HCT116 (cell line): ENCODE measurements at regions not wholly inside any gene's neighbourhood (a gene's known extent, or its start where the extent isn't known, plus 50 kb on each side); places are given as distances from the start of the nearest gene placed in this dataset.

Experiments
- ATAC-seq: fragments of 200-7000 bp; cut with Tn5 transposase; 2 replicates; pipeline ENCODE4 v1.9.1; 2020; ENCODE audit warnings: mild to moderate bottlenecking, moderate library complexity
- BruUV-seq: library from RNA; stranded (reverse); fragments of 400-500 nt; replicated peaks from 2 replicates; lab custom pipeline; 2021; lab: Mats Ljungman, UMichigan
- CTCF ChIA-PET: fragments of 300-600 bp; sonication (Branson Sonifier 250); formaldehyde crosslinking; loops from one replicate; lab custom pipeline; 2021; ENCODE audit warnings: antibody characterized with exemption; lab: Charles Lee
- POLR2A ChIA-PET: fragments of 300-600, 350-600 bp; sonication (Branson Sonifier 250); formaldehyde crosslinking; loops from one replicate; lab custom pipeline; 2021; ENCODE audit warnings: antibody characterized with exemption; lab: Charles Lee
- RAD21 ChIA-PET, 2 experiments: fragments of 300-600 bp; sonication (Branson Sonifier 250); formaldehyde crosslinking; loops; one replicate each; lab custom pipeline; 2023; ENCODE audit warnings: low total read pairs in 2 of 2; ENCODE audit not compliant: uncharacterized antibody in 2 of 2, unreplicated experiment in 2 of 2, low non-redundant PET in 1 of 2; lab: Charles Lee
- DNase-seq: peaks from one replicate; pipeline ENCODE4 v3.0.0-alpha.2; 2010; ENCODE audit warnings: low read depth, low spot score
- H2AFZ ChIP-seq: fragments of 200-600 bp; shearing (Covaris generic), sonication (generic); 2 replicates; pipeline ENCODE4 v1.6.1; 2017; ENCODE audit warnings: low read depth, mixed run types, mixed read lengths, antibody characterized with exemption, low read length; ENCODE audit not compliant: poor library complexity, severe bottlenecking
- H3K27ac ChIP-seq: 2 replicates; pipeline ENCODE4 v1.5.1; 2012; ENCODE audit warnings: low read depth, low read length
- H3K27me3 ChIP-seq: fragments of 200-600 bp; sonication (generic); 2 replicates; pipeline ENCODE4 v1.6.1; 2016; ENCODE audit warnings: mixed run types, low read length, mixed read lengths; ENCODE audit not compliant: insufficient read depth
- H3K36me3 ChIP-seq, 2 experiments: fragments of 200-500 bp in 1 of 2; fragments of 200-600 bp in 1 of 2; sonication (Bioruptor generic) in 1 of 2; sonication (generic) in 1 of 2; 2 replicates each; pipeline versions ENCODE4 v1.5.1 to v1.6.1; 2014 to 2016; ENCODE audit warnings: low read length in 2 of 2, inconsistent platforms in 1 of 2, mixed read lengths in 1 of 2, mixed run types in 1 of 2; ENCODE audit not compliant: insufficient read depth in 2 of 2, control insufficient read depth in 1 of 2
- H3K4me1 ChIP-seq, 2 experiments: fragments of 200-600 bp in 1 of 2; sonication (generic) in 1 of 2; 2 replicates each; pipeline versions ENCODE4 v1.5.1 to v1.6.1; 2012 to 2017; ENCODE audit warnings: low read length in 2 of 2, inconsistent platforms in 1 of 2, mild to moderate bottlenecking in 1 of 2, mixed read lengths in 1 of 2, mixed run types in 1 of 2, moderate library complexity in 1 of 2; ENCODE audit not compliant: insufficient read depth in 2 of 2, control insufficient read depth in 1 of 2
- H3K4me2 ChIP-seq: fragments of 200-600 bp; sonication (generic); 2 replicates; pipeline ENCODE4 v1.6.1; 2017; ENCODE audit warnings: mixed run types, low read length, mixed read lengths
- H3K4me3 ChIP-seq, 2 experiments: fragments of 200-600 bp in 1 of 2; sonication (generic) in 1 of 2; replicated peaks in 1 of 2; 2 replicates each; pipeline ENCODE4 v1.5.1; 2011 to 2016; ENCODE audit warnings: low read length in 2 of 2, control low read depth in 1 of 2, low read depth in 1 of 2, mild to moderate bottlenecking in 1 of 2, mixed read lengths in 1 of 2, mixed run types in 1 of 2
- H3K79me2 ChIP-seq: fragments of 200-600 bp; sonication (generic); 2 replicates; pipeline ENCODE4 v1.6.1; 2017; ENCODE audit warnings: mild to moderate bottlenecking, mixed run types, low read length, moderate library complexity, mixed read lengths; ENCODE audit not compliant: insufficient read depth
- H3K9ac ChIP-seq: fragments of 200-600 bp; sonication (generic); 2 replicates; pipeline ENCODE4 v1.6.1; 2016; ENCODE audit warnings: low read length, mixed read lengths
- H3K9me2 ChIP-seq: fragments of 200-600 bp; sonication (generic), shearing (Covaris generic); 2 replicates; pipeline ENCODE4 v1.6.1; 2017; ENCODE audit warnings: mixed run types, mild to moderate bottlenecking, moderate library complexity; ENCODE audit not compliant: insufficient read depth
- H3K9me3 ChIP-seq, 2 experiments: fragments of 200-500 bp in 1 of 2; fragments of 200-600 bp in 1 of 2; sonication (Bioruptor generic) in 1 of 2; sonication (generic) in 1 of 2; 2 replicates each; pipeline ENCODE4 v1.6.1; 2014 to 2017; ENCODE audit warnings: low read length in 2 of 2, mixed read lengths in 2 of 2, inconsistent platforms in 1 of 2, low read depth in 1 of 2, mild to moderate bottlenecking in 1 of 2, mixed run types in 1 of 2, moderate library complexity in 1 of 2; ENCODE audit not compliant: control insufficient read depth in 1 of 2, insufficient read depth in 1 of 2
- H4K20me1 ChIP-seq: fragments of 200-600 bp; sonication (generic), shearing (Covaris generic); 2 replicates; pipeline ENCODE4 v1.6.1; 2017; ENCODE audit warnings: mixed run types, mild to moderate bottlenecking, moderate library complexity; ENCODE audit not compliant: insufficient read depth
- CBX3 ChIP-seq: IDR thresholded peaks from 2 replicates; pipeline ENCODE4 v1.6.1; 2012; ENCODE audit warnings: low read depth
- CEBPB ChIP-seq: IDR thresholded peaks from 2 replicates; pipeline ENCODE4 v1.6.1; 2012; ENCODE audit warnings: low read depth
- CTCF ChIP-seq, 3 experiments: fragments of 200-600 bp in 1 of 3; sonication (generic) in 1 of 3; IDR thresholded peaks in 2 of 3; conservative IDR thresholded peaks in 1 of 3; 2 replicates each; pipeline ENCODE4 v1.5.1; 2012 to 2017; ENCODE audit warnings: low read depth in 2 of 3, low read length in 2 of 3, antibody characterized with exemption in 1 of 3, borderline replicate concordance in 1 of 3, control low read depth in 1 of 3, mild to moderate bottlenecking in 1 of 3, mixed read lengths in 1 of 3, mixed run types in 1 of 3, moderate library complexity in 1 of 3; ENCODE audit not compliant: insufficient read depth in 1 of 3
- ELF1 ChIP-seq: IDR thresholded peaks from 2 replicates; pipeline ENCODE4 v1.6.1; 2012; ENCODE audit warnings: low read depth, borderline replicate concordance
- EZH2 ChIP-seq: fragments of 200-600 bp; sonication (generic); IDR thresholded peaks from 2 replicates; pipeline ENCODE4 v1.6.1; 2017; ENCODE audit warnings: antibody characterized with exemption, mixed run types
- EZH2phosphoT487 ChIP-seq: fragments of 200-600 bp; IDR thresholded peaks from 2 replicates; pipeline ENCODE4 v1.6.1; 2018; ENCODE audit warnings: antibody characterized with exemption, borderline replicate concordance
- FOSL1 ChIP-seq: IDR thresholded peaks from 2 replicates; pipeline ENCODE4 v1.6.1; 2012; ENCODE audit warnings: low read depth
- JUND ChIP-seq: IDR thresholded peaks from 2 replicates; pipeline ENCODE4 v1.6.1; 2012
- POLR2A ChIP-seq: IDR thresholded peaks from 2 replicates; pipeline ENCODE4 v1.7.0; 2011; ENCODE audit warnings: borderline replicate concordance; ENCODE audit not compliant: insufficient read depth, insufficient read length; ENCODE audit errors: extremely low read depth
- RAD21 ChIP-seq: IDR thresholded peaks from 2 replicates; pipeline ENCODE4 v1.6.1; 2012; ENCODE audit warnings: low read depth, mild to moderate bottlenecking
- REST ChIP-seq: IDR thresholded peaks from 2 replicates; pipeline ENCODE4 v1.6.1; 2012; ENCODE audit warnings: low read depth
- SIN3A ChIP-seq: IDR thresholded peaks from 2 replicates; pipeline ENCODE4 v1.6.1; 2012; ENCODE audit warnings: low read depth
- SP1 ChIP-seq: IDR thresholded peaks from 2 replicates; pipeline ENCODE4 v1.6.1; 2012; ENCODE audit warnings: low read depth
- SRF ChIP-seq: IDR thresholded peaks from 2 replicates; pipeline ENCODE4 v1.6.1; 2012; ENCODE audit warnings: low read depth
- TCF7L2 ChIP-seq: IDR thresholded peaks from 2 replicates; pipeline ENCODE4 v1.7.0; 2011; ENCODE audit warnings: borderline replicate concordance, inconsistent platforms; ENCODE audit not compliant: insufficient read depth, insufficient read length; ENCODE audit errors: extremely low read depth
- YY1 ChIP-seq: IDR thresholded peaks from 2 replicates; pipeline ENCODE4 v1.6.1; 2011; ENCODE audit warnings: low read length, low read depth, moderate library complexity, mild to moderate bottlenecking; ENCODE audit not compliant: insufficient replicate concordance; ENCODE audit errors: extremely low read depth
- ZBTB33 ChIP-seq: IDR thresholded peaks from 2 replicates; pipeline ENCODE4 v1.6.1; 2011; ENCODE audit warnings: mild to moderate bottlenecking, low read length, moderate library complexity; ENCODE audit not compliant: insufficient replicate concordance; ENCODE audit errors: extremely low read depth
- ZFX ChIP-seq: fragments of 450-650 bp; IDR thresholded peaks from 2 replicates; pipeline ENCODE4 v1.6.1; 2017
- ZNF274 ChIP-seq: fragments of 200-500 bp; sonication (Bioruptor generic); IDR thresholded peaks from 2 replicates; pipeline ENCODE4 v1.6.1; 2014; ENCODE audit warnings: mild to moderate bottlenecking, low read depth, low read length, inconsistent platforms
- intact Hi-C: fragments of 100-400 bp; cut with micrococcal nuclease; formaldehyde crosslinking; loops from 2 replicates; pipeline ENCODE4 v1.10.0; 2022

DNA sequence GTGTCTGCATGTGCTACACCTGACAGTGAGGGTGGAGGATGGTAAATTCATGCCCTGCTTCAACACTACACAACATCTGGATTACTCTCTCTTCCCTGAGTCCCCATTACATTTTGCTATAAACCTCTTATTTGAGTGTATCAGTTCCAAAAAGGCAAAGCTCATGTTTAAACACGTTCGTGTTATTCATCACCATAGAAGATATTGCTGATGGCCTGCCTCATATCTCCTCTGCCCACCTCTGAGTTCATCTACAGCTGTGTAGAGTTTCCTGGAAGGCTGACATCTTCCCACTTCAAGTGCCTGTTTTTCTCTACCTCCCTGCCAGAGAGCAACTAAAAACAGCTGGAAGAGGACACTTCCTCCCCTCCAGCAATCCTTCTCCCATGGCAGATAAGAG is 433.2 kb downstream of the ISL1 start:
- ChIA-PET RAD21 (no interaction called here), POLR2A (no interaction called here), CTCF (no interaction called here)
- no peaks in the 10 kb centered on the region; the same call in 1 of the 2 replicates for H4K20me1 ChIP-seq
- no peaks in the 10 kb centered on the region for H3K27me3 ChIP-seq
- no peaks in the 10 kb centered on the region for H3K9me3 ChIP-seq
- DNase-seq = no peak
- no peak overlapping the region for H3K4me2 ChIP-seq
- H3K79me2 ChIP-seq = no peaks in the 10 kb centered on the region
- no TSS peak for BruUV-seq
- no peak for ATAC-seq
- no peak overlapping the region for H3K27ac ChIP-seq
- H3K9me2 ChIP-seq = no peaks in the 10 kb centered on the region
- no peaks in the 10 kb centered on the region for H3K4me1 ChIP-seq
- intact Hi-C loops = no loop called here
- TF ChIP-seq RAD21 (no peak), TCF7L2 (no peak), FOSL1 (no peak), POLR2A (no peak), ZBTB33 (no peak), EZH2 (no peak), JUND (no peak), YY1 (no peak), ZFX (no peak), ZNF274 (no peak), REST (no peak), SP1 (no peak), ELF1 (no peak), SIN3A (no peak), CTCF (IDR thresholded peaks at IDR 0.05 in 2 of 3, conservative IDR thresholded peaks at IDR 0.05 in 1 of 3; ENCODE audit: borderline replicate concordance in 1 of 3, insufficient read depth in 1 of 3, low read depth in 2 of 3, low read length in 2 of 3) (no peak), CEBPB (no peak), EZH2phosphoT487 (no peak), SRF (no peak), CBX3 (no peak)
- H3K36me3 ChIP-seq = no peaks in the 10 kb centered on the region
- H2AFZ ChIP-seq = no peak overlapping the region
- H3K4me3 ChIP-seq = no peak overlapping the region
- H3K9ac ChIP-seq = no peak overlapping the region
